ENCODE measurements at regions not wholly inside any gene's neighbourhood (a gene's known extent, or its start where the extent isn't known, plus 50 kb on each side); places are given as distances from the start of the nearest gene placed in this dataset.

- DNase-seq (ENCODE audit: low spot score) = no peak
Observed at GRCh38 chr1:5235355-5235899, 581.0 kb downstream of the AJAP1 start.

- DNase-seq (ENCODE audit: low spot score) = no peak
Observed at GRCh38 chr1:5232537-5232936, 578.1 kb downstream of the AJAP1 start.

DNA sequence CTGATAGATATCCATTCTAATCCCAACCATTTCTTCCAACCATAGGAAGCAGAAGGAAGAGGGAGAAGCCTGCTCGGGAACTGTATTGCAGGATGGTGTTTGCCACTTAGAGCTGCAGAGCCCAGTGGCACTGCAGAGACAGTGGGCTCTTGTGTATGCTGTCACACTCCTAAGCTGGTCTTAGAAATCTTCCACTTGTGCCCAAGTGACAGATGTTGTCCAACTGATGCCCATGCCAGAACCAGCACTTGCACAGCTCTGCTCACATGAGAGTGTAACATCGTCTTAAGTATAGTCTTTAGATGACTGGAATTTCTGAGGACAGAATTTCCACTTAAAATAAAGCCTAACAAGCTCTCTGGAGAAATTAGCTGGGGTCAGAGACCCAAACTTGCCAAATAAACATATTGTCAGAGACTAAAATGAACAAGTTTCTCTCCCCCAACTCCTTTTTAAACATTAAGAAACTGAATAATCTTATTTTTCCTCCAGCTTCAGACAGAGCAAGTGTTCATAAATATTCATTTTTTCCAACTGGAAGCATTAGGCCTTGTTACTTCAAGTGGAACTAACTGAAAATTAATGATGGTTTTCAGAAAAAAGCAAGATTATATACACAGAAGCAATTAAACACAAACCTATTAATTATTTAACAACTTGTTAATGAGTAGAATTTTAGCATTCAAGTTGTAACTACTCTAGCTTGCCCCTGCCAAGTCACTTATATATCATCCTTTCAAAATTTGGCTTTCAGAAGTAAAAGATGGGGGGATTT, 577.3 kb downstream of the AJAP1 start:
- no peak for DNase-seq (ENCODE audit: low spot score)

- DNase-seq (ENCODE audit: low spot score) = no peak
Observed at GRCh38 chr1:5227114-5227513, 572.7 kb downstream of the AJAP1 start.

GRCh38 chr1:5225707-5226704, 571.6 kb downstream of the AJAP1 start:
- DNase-seq (ENCODE audit: low spot score) = no peak

DNA sequence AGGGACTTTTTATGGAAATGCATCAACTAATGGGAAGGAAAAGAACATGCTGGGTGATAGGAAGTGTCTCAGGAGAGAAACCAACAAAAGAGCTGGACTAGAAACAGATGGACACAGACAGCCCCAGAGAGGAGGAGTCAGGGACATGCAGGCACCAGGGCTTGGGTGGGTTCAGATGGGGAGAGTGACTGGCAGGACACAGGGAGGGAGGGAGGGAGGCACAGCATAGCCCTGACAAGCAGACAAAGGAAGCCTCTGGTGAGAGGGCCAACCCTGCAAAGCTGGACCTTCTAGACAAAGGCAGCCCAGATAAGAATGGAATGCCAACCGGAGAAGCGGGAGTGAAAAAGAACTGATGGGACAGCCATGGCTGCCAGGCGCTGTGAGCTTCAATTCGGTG, 568.8 kb downstream of the AJAP1 start:
- DNase-seq (ENCODE audit: low spot score) = no peak

DNA sequence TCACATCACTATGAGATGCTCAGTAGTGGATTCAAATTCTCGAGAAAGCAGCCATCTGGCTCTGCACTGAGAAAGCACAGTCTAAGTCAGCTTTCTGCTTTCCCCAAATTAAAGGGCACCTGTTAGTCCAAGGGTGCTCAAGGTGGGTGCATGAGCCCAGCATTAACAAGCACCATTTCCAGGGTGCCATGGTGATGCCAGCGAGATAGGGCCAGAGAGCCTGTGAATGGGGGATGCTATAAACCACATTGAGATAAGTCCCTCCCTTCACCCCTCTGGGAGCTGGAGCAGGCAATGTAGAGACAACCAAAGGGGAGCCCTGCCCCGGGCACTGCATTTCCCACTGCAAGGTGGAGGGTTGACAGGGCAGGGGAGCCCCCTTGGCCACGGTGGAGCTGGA, 568.2 kb downstream of the AJAP1 start:
- DNase-seq (ENCODE audit: low spot score) = no peak

DNA sequence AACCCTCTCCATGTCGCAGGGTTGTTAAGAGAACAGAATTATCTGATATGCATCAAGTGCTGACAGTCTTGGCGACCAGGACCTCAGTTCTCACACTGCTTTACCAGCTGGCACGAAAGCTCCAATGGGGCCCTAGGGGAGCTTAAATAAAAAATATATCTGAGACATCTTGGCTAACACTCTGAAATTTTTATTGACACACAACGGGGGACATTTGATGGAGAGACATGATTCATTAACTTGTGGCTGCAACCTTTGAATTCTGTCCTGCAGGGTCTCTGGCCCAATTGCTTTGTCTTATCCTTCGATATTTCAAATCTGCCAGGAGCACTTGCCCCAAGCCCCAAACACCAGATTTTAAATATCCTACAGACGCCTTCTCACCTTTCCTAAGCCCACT, 567.0 kb downstream of the AJAP1 start:
- DNase-seq (ENCODE audit: low spot score) = no peak

GRCh38 chr1:5220821-5221220, 566.4 kb downstream of the AJAP1 start:
- no peak for DNase-seq (ENCODE audit: low spot score)

- no peak for DNase-seq (ENCODE audit: low spot score)
Observed at GRCh38 chr1:5220421-5220820, 566.0 kb downstream of the AJAP1 start.

DNA sequence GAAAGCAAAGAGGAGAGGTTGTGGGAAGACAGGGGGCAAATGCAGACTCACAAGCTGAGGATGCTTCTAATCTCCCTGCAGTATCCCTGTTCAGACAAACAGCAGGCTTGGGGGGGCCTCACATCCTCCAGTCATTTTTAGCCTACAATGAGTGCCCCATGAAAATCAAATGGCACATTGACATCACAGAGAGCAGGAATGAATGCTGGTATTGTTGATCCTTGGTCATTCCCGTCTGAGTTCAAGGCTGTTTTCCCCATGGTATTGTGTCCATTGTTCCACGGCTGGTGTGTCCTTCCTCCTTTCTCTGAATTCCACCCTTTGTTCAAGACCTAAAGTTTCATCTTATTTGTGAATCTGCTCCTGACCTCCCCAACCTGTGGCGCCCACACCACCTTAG, 545.6 kb downstream of the AJAP1 start:
- DNase-seq (ENCODE audit: low spot score) = no peak

DNA sequence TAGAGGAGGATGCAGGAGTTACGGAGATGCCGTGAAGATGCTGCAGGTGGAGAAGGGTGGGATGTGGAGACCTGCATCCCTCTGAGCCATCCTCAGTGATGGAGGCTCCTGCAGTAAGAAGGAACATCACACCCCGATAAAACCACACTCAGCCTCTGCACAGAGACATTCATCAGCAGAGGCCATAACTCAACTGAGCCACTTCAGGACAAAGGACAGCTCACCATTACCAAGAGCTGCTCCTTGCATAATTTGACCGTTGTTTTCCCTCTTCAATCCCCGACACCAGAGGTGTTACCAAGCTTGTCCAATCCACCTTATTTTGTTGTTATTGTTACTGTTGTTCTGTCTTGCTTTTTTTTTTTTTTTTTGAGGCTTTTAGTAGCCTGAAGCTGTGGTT, 543.9 kb downstream of the AJAP1 start:
- DNase-seq (ENCODE audit: low spot score) = no peak

GRCh38 chr1:5191470-5191869, 537.1 kb downstream of the AJAP1 start:
- no peak for DNase-seq (ENCODE audit: low spot score)

DNA sequence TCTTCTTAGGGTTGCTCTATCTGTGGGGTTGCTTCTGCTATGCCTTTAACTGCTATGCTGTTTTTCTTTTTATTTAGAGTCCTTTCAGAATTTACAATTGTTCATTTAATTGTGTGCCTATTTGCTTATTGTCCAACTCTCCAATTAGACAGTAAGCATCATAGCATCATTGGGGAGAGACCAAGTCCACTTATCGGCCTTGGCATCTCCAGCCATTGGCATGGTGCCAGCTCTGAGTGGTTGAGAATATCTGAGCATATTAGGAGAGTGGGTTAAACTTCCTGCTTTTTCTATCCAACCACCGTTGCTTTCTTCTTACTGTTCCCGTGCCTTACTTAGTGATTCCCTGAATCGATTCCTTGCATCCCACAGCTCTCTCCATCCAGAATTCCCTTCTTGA, 535.0 kb downstream of the AJAP1 start:
- no peak for DNase-seq (ENCODE audit: low spot score)

GRCh38 chr1:5165762-5166161, 511.4 kb downstream of the AJAP1 start:
- DNase-seq (ENCODE audit: low spot score) = no peak

DNA sequence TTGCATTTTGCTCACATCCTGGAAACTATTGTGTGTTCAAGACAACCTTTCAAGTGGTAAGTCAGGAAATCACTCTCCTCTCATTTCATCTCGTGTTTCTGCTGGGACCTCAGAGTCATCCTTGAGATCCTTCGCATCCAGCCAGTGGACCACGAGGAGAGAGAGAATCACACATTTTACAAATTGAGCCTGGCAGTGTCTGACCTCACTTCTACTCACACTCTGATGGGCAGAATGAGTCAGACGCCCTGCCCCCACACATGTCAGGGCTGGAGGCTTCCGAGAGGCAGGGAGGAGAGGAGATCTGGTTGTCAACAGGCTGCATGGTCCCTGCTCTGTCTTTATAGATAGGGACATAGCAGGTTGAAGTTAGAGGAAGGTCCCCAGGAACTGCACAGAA, 509.7 kb downstream of the AJAP1 start:
- no peak for DNase-seq (ENCODE audit: low spot score)

DNA sequence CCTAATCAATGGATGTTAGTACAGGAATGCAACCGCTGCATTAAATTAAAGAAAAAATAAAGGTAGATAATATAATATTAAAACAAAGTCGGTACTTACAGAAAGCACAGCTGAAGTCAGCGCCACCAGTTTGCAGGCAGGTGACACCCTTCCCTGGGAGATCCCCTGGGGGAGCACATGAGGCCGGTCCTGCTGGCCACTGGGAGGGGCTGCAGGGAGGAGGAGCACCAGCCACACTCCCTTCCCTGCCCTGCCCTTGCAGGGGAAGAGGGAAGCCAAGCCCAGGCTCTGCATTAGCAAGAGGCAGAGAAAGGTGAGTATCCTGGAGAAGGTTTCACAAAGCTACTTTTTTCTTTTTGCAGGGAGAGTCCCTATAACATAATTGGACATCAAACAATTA, 507.0 kb downstream of the AJAP1 start:
- no peak for DNase-seq (ENCODE audit: low spot score)

- no peak for DNase-seq (ENCODE audit: low spot score)
Observed at GRCh38 chr1:5157175-5157574, 502.8 kb downstream of the AJAP1 start.

GRCh38 chr1:5156416-5157120, 502.2 kb downstream of the AJAP1 start:
- no peak for DNase-seq (ENCODE audit: low spot score)

- DNase-seq (ENCODE audit: low spot score) = no peak
Observed at GRCh38 chr1:5151511-5151910, 497.1 kb downstream of the AJAP1 start.

DNA sequence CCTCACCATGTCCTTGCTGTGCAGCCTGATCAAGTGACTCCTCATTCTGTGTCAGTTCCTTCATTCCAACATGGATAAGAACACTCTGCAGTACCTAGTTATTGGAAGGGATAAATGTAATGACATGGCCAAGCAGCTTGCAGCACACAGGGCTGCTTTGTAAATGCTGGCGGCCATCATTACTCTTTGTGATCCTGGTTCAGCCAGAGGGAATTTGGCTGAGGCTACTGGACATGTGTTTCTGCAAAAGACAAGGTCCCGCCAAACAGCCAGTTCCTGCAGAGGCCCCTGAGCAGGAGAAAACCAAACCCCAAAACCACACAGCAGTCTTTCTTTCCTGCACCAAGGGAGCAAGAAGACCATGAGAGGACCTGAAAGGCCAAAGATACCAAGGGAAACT, 495.8 kb downstream of the AJAP1 start:
- no peak for DNase-seq (ENCODE audit: low spot score)

GRCh38 chr1:5147806-5148205, 493.4 kb downstream of the AJAP1 start:
- DNase-seq (ENCODE audit: low spot score) = no peak
